ENCODE measurements at regions not wholly inside any gene's neighbourhood (a gene's known extent, or its start where the extent isn't known, plus 50 kb on each side); places are given as distances from the start of the nearest gene placed in this dataset.

DNA sequence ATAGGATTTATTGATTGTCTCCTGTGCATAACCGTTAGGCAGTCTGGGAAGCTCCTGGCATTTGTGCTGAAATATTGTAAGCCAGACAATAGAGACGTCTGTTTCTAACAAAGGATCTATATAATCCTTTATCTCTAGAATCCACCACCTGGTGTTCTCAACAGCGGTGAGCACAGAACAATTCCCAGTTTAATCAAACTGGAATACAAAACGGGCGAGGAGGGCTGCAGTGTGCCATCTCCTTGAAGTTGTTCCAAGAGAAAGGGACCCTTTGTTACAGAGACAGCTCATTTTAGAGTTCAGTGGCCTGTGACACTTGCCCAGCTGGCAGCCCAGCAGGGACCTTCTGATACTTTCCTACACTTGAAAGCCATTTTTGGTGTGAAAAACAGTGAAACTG lies 162.8 kb upstream of the IVNS1ABP start:
- Mint-ChIP-seq H3K36me3 (ENCODE audit: insufficient read depth, unreplicated experiment) (no peaks in the 10 kb centered on the region), H3K27ac (ENCODE audit: unreplicated experiment) (no peak overlapping the region), H3K9me3 (ENCODE audit: unreplicated experiment) (no peaks in the 10 kb centered on the region), H3K4me1 (ENCODE audit: low read depth, unreplicated experiment) (no peaks in the 10 kb centered on the region), H3K27me3 (ENCODE audit: insufficient read depth, unreplicated experiment) (no peaks in the 10 kb centered on the region), H3K4me3 (ENCODE audit: unreplicated experiment) (no peak overlapping the region)
- Histone ChIP-seq H3K9me3 (no peaks in the 10 kb centered on the region), H3K36me3 (ENCODE audit: control insufficient read depth, insufficient read depth, low read length) (no peaks in the 10 kb centered on the region), H3K4me1 (no peaks in the 10 kb centered on the region; the same call in 1 of the 2 replicates), H3K4me3 (ENCODE audit: low read depth, low read length) (no peak overlapping the region), H3K27me3 (replicated peaks; ENCODE audit: control insufficient read depth, insufficient read depth, low read length) (no peaks in the 10 kb centered on the region)
- ChIA-PET CTCF (no interaction called here), POLR2A (no interaction called here)
- no peak for DNase-seq
- BruUV-seq (replicated peaks), result no TSS peak
- TF ChIP-seq, protein P1, sequence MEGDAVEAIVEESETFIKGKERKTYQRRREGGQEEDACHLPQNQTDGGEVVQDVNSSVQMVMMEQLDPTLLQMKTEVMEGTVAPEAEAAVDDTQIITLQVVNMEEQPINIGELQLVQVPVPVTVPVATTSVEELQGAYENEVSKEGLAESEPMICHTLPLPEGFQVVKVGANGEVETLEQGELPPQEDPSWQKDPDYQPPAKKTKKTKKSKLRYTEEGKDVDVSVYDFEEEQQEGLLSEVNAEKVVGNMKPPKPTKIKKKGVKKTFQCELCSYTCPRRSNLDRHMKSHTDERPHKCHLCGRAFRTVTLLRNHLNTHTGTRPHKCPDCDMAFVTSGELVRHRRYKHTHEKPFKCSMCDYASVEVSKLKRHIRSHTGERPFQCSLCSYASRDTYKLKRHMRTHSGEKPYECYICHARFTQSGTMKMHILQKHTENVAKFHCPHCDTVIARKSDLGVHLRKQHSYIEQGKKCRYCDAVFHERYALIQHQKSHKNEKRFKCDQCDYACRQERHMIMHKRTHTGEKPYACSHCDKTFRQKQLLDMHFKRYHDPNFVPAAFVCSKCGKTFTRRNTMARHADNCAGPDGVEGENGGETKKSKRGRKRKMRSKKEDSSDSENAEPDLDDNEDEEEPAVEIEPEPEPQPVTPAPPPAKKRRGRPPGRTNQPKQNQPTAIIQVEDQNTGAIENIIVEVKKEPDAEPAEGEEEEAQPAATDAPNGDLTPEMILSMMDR (IDR thresholded peaks at IDR 0.05; ENCODE audit: insufficient read depth in 1 of 2, low read depth in 1 of 2, low read length in 1 of 2, severe bottlenecking in 1 of 2, unreplicated experiment in 1 of 2), result no peak
- intact Hi-C loops (cut with micrococcal nuclease; ENCODE audit: unreplicated experiment), result no loop called here

DNA sequence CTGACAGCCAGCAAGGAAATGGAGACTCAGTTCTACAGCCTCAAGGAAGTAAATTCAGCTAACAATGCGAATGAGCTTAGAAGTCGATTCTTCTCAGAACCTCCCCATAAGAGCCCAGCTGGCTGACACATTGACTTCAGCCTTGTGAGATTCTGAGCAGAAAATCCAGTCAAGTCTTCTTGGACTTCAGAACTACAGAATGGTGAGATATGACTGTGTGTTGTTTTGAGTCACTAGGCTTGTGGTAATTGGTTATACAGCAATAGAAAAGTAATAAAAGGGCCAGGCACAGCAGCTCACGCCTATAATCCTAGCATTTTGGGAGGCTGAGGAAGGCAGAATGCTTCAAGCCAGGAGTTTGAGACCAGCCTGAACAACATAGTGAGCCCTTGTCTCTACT lies 161.8 kb upstream of the IVNS1ABP start:
- no peak for DNase-seq
- ChIA-PET CTCF (no interaction called here), POLR2A (no interaction called here)
- Mint-ChIP-seq H3K4me1 (ENCODE audit: low read depth, unreplicated experiment) (no peaks in the 10 kb centered on the region), H3K36me3 (ENCODE audit: insufficient read depth, unreplicated experiment) (no peaks in the 10 kb centered on the region), H3K27me3 (ENCODE audit: insufficient read depth, unreplicated experiment) (no peaks in the 10 kb centered on the region), H3K27ac (ENCODE audit: unreplicated experiment) (no peak overlapping the region), H3K4me3 (ENCODE audit: unreplicated experiment) (no peak overlapping the region), H3K9me3 (ENCODE audit: unreplicated experiment) (no peaks in the 10 kb centered on the region)
- BruUV-seq (replicated peaks), result no TSS peak
- TF ChIP-seq, protein P1 (IDR thresholded peaks at IDR 0.05; ENCODE audit: insufficient read depth in 1 of 2, low read depth in 1 of 2, low read length in 1 of 2, severe bottlenecking in 1 of 2, unreplicated experiment in 1 of 2), result no peak
- H3K27me3 ChIP-seq (replicated peaks; ENCODE audit: control insufficient read depth, insufficient read depth, low read length), result no peaks in the 10 kb centered on the region
- no peaks in the 10 kb centered on the region for H3K36me3 ChIP-seq (ENCODE audit: control insufficient read depth, insufficient read depth, low read length)
- no peaks in the 10 kb centered on the region for H3K9me3 ChIP-seq
- no peak overlapping the region for H3K4me3 ChIP-seq (ENCODE audit: low read depth, low read length)
- H3K4me1 ChIP-seq, result no peaks in the 10 kb centered on the region; the same call in 1 of the 2 replicates
- intact Hi-C loops (cut with micrococcal nuclease; ENCODE audit: unreplicated experiment), result no loop called here

DNA sequence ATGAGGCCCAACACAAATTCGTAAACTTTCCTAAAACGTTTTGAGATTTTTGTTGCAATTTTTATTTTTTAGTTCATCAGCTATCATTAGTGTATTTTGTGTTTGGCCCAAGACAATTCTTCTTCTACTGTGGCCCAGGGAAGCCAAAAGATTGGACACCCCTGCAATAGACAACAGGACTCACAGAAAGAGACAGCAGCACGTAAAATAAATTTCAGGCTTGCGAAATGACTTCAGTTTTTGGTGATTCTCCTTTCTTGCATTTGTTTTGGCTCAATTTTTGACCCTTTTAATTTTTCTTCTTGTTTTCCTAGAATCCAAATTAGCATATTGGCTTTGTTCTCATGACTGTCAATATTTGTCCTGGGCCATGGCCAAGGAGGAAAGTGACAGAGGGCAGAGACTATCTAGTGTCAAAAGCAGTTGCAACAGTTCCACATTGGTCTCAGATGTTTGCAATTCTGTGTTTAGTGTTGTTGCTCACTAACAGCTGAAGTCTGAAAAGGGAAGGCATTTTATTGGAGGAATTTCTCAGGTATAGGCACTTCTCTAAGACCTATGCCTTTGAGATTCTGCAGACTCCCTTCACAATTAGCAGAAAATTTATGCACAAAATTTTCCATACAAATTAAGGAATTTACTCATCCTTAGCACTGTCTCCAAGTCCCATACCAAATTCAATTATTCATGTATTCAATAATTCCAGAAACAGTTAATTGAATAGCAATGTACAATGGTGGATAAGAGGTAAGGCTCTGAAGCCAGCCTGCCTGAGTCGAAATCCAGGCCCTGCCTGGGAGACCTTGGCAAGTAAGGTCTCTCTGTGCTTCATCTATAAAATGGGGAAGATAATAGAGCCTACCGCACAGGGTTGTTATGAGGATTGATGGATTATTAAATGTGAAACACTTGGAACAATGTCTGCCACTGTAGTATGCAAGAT lies 160.9 kb upstream of the IVNS1ABP start:
- BruUV-seq (replicated peaks), result no TSS peak
- ChIA-PET CTCF (no interaction called here), POLR2A (no interaction called here)

More for the DNA sequence above, 160.9 kb upstream of the IVNS1ABP start:
- Mint-ChIP-seq H3K4me1 (ENCODE audit: low read depth, unreplicated experiment) (no peaks in the 10 kb centered on the region), H3K27me3 (ENCODE audit: insufficient read depth, unreplicated experiment) (no peaks in the 10 kb centered on the region), H3K9me3 (ENCODE audit: unreplicated experiment) (no peaks in the 10 kb centered on the region), H3K4me3 (ENCODE audit: unreplicated experiment) (no peak overlapping the region), H3K36me3 (ENCODE audit: insufficient read depth, unreplicated experiment) (no peaks in the 10 kb centered on the region), H3K27ac (ENCODE audit: unreplicated experiment) (no peak overlapping the region)
- Histone ChIP-seq H3K27me3 (replicated peaks; ENCODE audit: control insufficient read depth, insufficient read depth, low read length) (no peaks in the 10 kb centered on the region), H3K4me1 (no peaks in the 10 kb centered on the region), H3K4me3 (ENCODE audit: low read depth, low read length) (no peak overlapping the region), H3K9me3 (no peaks in the 10 kb centered on the region), H3K36me3 (ENCODE audit: control insufficient read depth, insufficient read depth, low read length) (no peaks in the 10 kb centered on the region)
- intact Hi-C loops (cut with micrococcal nuclease; ENCODE audit: unreplicated experiment), result no loop called here
- TF ChIP-seq, protein P1 (IDR thresholded peaks at IDR 0.05; ENCODE audit: insufficient read depth in 1 of 2, low read depth in 1 of 2, low read length in 1 of 2, severe bottlenecking in 1 of 2, unreplicated experiment in 1 of 2), result no peak
- no peak for DNase-seq
